Activated CD8-positive, alpha-beta T cell treated with anti-CD3 and anti-CD28 coated beads for 36 hours (primary cell): ENCODE measurements at regions not wholly inside any gene's neighbourhood (a gene's known extent, or its start where the extent isn't known, plus 50 kb on each side); places are given as distances from the start of the nearest gene placed in this dataset.

Experiments
- ATAC-seq: fragments of 200-7000 bp; cut with Tn5 transposase; one replicate; pipeline ENCODE4 v1.10.0; 2021; ENCODE audit warnings: mild to moderate bottlenecking, moderate library complexity
- CTCF ChIA-PET: fragments of 350-600 bp; sonication (Branson Sonifier 250); formaldehyde crosslinking; loops from one replicate; lab custom pipeline; 2021; ENCODE audit warnings: antibody characterized with exemption; lab: Charles Lee
- POLR2A ChIA-PET: fragments of 350-600 bp; sonication (Branson Sonifier 250); formaldehyde crosslinking; loops from one replicate; lab custom pipeline; 2021; ENCODE audit warnings: antibody characterized with exemption; lab: Charles Lee
- DNase-seq: peaks from one replicate; pipeline ENCODE4 v3.0.0-alpha.2; 2020
- H3K27ac Mint-ChIP-seq: one replicate; pipeline ENCODE4 v1.8.0; 2021; ENCODE audit warnings: mild to moderate bottlenecking, mixed read lengths
- H3K27me3 Mint-ChIP-seq: one replicate; pipeline ENCODE4 v1.8.0; 2021; ENCODE audit warnings: mixed read lengths
- H3K36me3 Mint-ChIP-seq: one replicate; pipeline ENCODE4 v1.8.0; 2021; ENCODE audit warnings: low read depth, mixed read lengths
- H3K4me1 Mint-ChIP-seq: one replicate; pipeline ENCODE4 v1.8.0; 2021; ENCODE audit warnings: low read depth, mixed read lengths
- H3K4me3 Mint-ChIP-seq: one replicate; pipeline ENCODE4 v1.8.0; 2021; ENCODE audit warnings: mild to moderate bottlenecking, moderate library complexity, mixed read lengths
- H3K9me3 Mint-ChIP-seq: one replicate; pipeline ENCODE4 v1.8.0; 2021; ENCODE audit warnings: mixed read lengths
- CTCF ChIP-seq: fragments of 200-600 bp; IDR thresholded peaks from one replicate; pipeline ENCODE4 v1.8.0; 2022; ENCODE audit warnings: antibody characterized with exemption, mild to moderate bottlenecking
- intact Hi-C: fragments of 100-400 bp; cut with micrococcal nuclease; formaldehyde crosslinking; loops from one replicate; pipeline ENCODE4 v1.10.0; 2022

DNA sequence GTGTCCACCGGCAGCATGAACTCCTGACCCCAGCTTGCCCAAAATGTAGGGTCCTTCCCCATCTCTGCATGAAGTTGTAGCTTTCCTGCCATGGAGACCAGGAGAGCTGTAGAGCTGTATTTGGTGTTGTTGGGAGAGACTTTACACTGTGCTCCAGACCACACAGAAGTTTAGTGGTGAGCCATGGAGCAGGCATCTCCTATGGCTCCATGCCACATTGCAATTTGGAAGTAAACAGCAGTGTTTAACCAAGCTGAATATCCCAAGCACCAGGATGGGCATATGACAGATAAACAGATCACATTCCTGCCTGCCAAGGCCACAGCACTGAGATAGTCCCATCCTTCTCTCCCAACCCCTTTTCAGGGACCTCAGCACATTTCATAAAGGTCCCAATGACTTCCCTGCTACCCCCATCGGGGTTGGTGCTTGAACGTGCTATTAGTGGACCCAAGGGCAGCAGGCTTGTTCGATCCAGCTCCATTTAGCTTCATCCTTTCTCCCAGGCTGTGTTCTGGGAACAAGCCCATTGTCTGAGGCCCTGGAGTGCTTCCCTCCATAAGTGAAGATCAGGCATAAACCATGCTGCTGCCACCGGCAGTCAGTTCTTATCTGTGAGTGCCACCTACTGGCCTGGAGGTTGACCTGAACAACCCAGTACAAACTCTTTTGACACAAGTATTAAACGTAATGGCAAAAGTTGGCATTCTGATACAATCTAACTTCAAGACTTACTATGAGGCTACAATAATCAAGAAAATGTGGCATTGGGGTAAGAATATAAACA lies 172.3 kb upstream of the ATXN7L3B start:
- H3K9me3 Mint-ChIP-seq: no peaks in the 10 kb centered on the region
- H3K27me3 Mint-ChIP-seq: no peaks in the 10 kb centered on the region
- POLR2A ChIA-PET: no interaction called here
- peak; percentile 38 for DNase-seq
- H3K4me3 Mint-ChIP-seq: no peak overlapping the region
- no peak overlapping the region for H3K27ac Mint-ChIP-seq
- ATAC-seq: peak; percentile 42
- intact Hi-C loops: no loop called here
- CTCF ChIA-PET: no interaction called here
- no peaks in the 10 kb centered on the region for H3K4me1 Mint-ChIP-seq
- no peaks in the 10 kb centered on the region for H3K36me3 Mint-ChIP-seq
- TF ChIP-seq CTCF: no peak

- Mint-ChIP-seq H3K36me3 (no peaks in the 10 kb centered on the region), H3K27me3 (no peaks in the 10 kb centered on the region), H3K4me3 (no peak overlapping the region), H3K27ac (no peak overlapping the region), H3K9me3 (peaks cover 3% of the 10 kb centered on the region), H3K4me1 (no peaks in the 10 kb centered on the region)
- no peak for DNase-seq
- ChIA-PET POLR2A (no interaction called here), CTCF (interaction anchor here (0.9 kb wide), 1 partner anchor 11 kb away, joined by 3 read pairs; no protein-coding TSS in a partner anchor)
- ATAC-seq: no peak
- intact Hi-C loops: no loop called here
- no peak for TF ChIP-seq CTCF
Measured at GRCh38 chr12:74370608-74371216, 166.9 kb upstream of the ATXN7L3B start.

GRCh38 chr12:74379114-74379513 lies 158.5 kb upstream of the ATXN7L3B start:
- Mint-ChIP-seq H3K27me3 (no peaks in the 10 kb centered on the region), H3K9me3 (peaks cover 3% of the 10 kb centered on the region), H3K27ac (no peak overlapping the region), H3K4me3 (no peak overlapping the region), H3K36me3 (no peaks in the 10 kb centered on the region), H3K4me1 (no peaks in the 10 kb centered on the region)
- POLR2A ChIA-PET: no interaction called here
- no peak for TF ChIP-seq CTCF
- DNase-seq (no peak), ATAC-seq (no peak)
- CTCF ChIA-PET: no interaction called here
- intact Hi-C loops: no loop called here

GRCh38 chr12:74381958-74382357 lies 155.7 kb upstream of the ATXN7L3B start:
- ChIA-PET POLR2A (no interaction called here), CTCF (interaction anchor here (0.9 kb wide), 1 partner anchor 11 kb away, joined by 3 read pairs; no protein-coding TSS in a partner anchor)
- H3K4me3 Mint-ChIP-seq: no peak overlapping the region
- intact Hi-C loops: no loop called here
- no peak for TF ChIP-seq CTCF
- no peak overlapping the region for H3K27ac Mint-ChIP-seq
- ATAC-seq (no peak), DNase-seq (no peak)
- H3K9me3 Mint-ChIP-seq: no peaks in the 10 kb centered on the region
- no peaks in the 10 kb centered on the region for H3K4me1 Mint-ChIP-seq
- no peaks in the 10 kb centered on the region for H3K36me3 Mint-ChIP-seq
- H3K27me3 Mint-ChIP-seq: no peaks in the 10 kb centered on the region

DNA sequence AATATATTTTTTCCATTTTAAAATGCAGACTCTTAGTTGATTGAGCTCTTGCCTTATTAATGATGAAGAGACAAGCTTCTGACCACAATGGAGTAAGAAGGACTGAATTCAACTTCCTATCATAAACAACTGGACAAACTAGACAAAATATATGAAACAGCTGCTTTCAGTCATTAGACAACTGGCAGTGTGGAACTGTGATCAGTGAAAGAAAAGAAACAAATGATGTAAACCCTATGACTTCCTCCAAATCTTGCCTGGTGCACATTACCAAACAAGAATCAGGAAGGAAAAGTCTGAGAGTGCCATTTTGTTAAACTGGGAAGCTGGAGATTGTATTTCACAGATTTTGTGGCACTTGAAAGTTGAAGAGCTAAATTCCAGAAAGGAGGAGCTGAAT lies 154.7 kb upstream of the ATXN7L3B start:
- no peak for ATAC-seq
- no peaks in the 10 kb centered on the region for H3K9me3 Mint-ChIP-seq
- TF ChIP-seq CTCF: no peak
- H3K36me3 Mint-ChIP-seq: no peaks in the 10 kb centered on the region
- DNase-seq: no peak
- no peaks in the 10 kb centered on the region for H3K4me1 Mint-ChIP-seq
- intact Hi-C loops: no loop called here
- no peaks in the 10 kb centered on the region for H3K27me3 Mint-ChIP-seq
- H3K27ac Mint-ChIP-seq: no peak overlapping the region
- POLR2A ChIA-PET: no interaction called here
- CTCF ChIA-PET: no interaction called here
- H3K4me3 Mint-ChIP-seq: no peak overlapping the region
